MM.1S (cell line): ENCODE measurements at regions not wholly inside any gene's neighbourhood (a gene's known extent, or its start where the extent isn't known, plus 50 kb on each side); places are given as distances from the start of the nearest gene placed in this dataset.

Source experiments
- EZH2 ChIP-seq: fragments of 300-600 bp; sonication (generic); optimal IDR thresholded peaks from 2 replicates; pipeline ENCODE3; 2017; ENCODE audit warnings: low read depth, mild to moderate bottlenecking, antibody characterized with exemption, low read length, mixed read lengths
- EZH2phosphoT487 ChIP-seq: fragments of 300-600 bp; sonication (generic); IDR thresholded peaks from 2 replicates; pipeline ENCODE4 v1.6.1; 2018; ENCODE audit warnings: antibody characterized with exemption, low read length
- TF ChIP-seq, protein P1 (sequence below): fragments of 300-600 bp; sonication (generic); IDR thresholded peaks from 2 replicates; pipeline ENCODE4 v1.5.1; 2016; ENCODE audit warnings: antibody characterized with exemption, low read length, mixed read lengths

DNA sequence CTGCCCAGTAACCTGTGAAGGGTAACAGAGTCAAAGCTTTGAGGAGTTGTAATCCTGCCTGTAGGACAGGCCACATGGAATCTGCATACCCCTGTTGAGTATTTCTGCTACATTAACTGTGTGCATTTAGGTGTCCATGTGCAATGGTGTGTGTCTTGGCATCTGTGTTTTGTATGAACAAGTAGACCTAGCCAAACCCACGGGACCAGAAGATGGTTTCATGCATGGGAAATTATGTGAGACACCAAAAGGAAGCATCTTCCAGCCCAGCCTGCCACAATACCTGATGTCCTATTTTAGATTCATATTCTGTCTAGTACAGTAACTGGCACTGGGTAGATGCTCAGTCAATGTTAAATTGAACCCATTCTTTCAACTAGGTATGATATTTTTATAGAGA is 70.8 kb upstream of the KCND3 start:
- TF ChIP-seq, protein P1, sequence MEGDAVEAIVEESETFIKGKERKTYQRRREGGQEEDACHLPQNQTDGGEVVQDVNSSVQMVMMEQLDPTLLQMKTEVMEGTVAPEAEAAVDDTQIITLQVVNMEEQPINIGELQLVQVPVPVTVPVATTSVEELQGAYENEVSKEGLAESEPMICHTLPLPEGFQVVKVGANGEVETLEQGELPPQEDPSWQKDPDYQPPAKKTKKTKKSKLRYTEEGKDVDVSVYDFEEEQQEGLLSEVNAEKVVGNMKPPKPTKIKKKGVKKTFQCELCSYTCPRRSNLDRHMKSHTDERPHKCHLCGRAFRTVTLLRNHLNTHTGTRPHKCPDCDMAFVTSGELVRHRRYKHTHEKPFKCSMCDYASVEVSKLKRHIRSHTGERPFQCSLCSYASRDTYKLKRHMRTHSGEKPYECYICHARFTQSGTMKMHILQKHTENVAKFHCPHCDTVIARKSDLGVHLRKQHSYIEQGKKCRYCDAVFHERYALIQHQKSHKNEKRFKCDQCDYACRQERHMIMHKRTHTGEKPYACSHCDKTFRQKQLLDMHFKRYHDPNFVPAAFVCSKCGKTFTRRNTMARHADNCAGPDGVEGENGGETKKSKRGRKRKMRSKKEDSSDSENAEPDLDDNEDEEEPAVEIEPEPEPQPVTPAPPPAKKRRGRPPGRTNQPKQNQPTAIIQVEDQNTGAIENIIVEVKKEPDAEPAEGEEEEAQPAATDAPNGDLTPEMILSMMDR, result no peak
- TF ChIP-seq EZH2phosphoT487 (no peak), EZH2 (no peak)
